NCI-H345 (cell line): ENCODE measurements at regions not wholly inside any gene's neighbourhood (a gene's known extent, or its start where the extent isn't known, plus 50 kb on each side); places are given as distances from the start of the nearest gene placed in this dataset.

Source experiments
- DNase-seq: peaks from one replicate; lab custom pipeline; 2025; lab: John Stamatoyannopoulos, UW

DNA sequence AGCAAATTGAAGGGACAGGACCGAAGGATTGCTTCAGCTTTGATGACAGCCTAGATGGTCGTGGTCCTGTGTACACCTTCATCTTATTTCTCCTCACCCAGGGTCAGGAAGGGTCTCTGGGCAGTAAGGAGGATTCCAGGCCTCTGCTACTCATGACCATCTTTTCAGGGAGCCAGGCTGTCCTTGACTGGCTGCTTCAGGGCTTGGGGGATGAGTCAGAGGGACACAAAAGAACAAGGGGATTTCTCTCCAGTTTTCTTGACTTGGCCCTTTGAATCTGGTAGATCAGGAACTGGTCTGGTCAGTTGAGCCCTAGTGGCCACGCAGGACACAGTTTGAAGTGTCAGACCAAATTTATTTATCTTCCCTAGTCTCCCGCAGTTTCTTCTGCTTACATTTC, 402.1 kb upstream of the CHD6 start:
- no peak for DNase-seq

DNA sequence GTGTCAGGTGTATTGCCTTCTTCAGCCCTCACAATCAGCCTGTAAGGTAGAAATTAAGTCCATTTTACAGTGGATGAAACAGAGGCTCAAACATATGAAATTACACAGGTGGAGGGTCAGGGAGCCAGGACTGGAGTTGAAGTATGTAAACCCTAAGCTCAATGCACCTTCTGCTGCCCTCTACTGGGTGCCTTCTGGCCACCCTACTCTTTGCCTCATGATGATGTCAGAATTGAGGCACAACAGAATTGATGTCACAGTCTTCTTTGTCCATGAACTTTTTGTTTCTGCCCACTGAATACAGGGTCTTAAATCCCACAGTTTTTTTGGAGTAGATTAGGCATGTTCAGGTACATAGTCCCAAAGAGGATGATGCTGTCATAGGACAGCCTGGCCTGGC, 400.8 kb upstream of the CHD6 start:
- no peak for DNase-seq

DNA sequence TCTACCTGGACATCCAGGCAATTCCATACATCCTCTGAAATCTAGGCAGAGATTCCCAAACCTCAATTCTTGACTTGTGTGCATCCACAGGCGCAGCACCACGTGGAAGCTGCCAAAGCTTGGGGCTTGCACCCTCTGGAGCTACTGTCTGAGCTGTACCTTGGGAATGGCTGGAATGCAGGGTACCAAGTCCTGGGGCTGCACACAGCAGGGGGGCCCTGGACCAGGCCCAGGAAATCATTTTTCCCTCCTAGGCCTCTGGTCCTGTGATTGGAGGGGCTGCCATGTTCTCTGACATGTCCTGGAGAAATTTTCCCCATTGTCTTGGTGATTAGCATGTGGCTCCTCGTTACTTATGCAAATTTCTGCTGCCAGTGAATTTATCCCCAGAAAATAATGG, 391.9 kb upstream of the CHD6 start:
- no peak for DNase-seq

DNA sequence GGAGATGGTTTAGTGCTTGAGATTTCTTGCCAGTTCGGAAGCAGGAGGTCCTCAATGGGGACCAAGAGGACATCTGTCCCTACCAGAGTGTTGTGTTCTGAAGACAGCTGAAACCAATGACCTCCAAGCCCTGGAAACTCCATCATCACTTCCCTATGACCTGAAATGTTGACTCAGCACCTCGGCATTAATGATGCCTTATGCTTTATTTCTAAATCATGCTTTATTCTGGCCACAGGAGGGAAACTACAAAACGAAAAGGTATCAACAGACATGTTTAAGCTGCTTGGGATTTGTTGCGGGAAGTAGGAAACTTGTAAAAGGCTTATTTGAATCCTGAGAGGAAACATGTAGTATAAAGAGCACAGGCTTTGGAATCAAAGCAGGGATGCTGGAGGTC, 389.1 kb upstream of the CHD6 start:
- no peak for DNase-seq

DNA sequence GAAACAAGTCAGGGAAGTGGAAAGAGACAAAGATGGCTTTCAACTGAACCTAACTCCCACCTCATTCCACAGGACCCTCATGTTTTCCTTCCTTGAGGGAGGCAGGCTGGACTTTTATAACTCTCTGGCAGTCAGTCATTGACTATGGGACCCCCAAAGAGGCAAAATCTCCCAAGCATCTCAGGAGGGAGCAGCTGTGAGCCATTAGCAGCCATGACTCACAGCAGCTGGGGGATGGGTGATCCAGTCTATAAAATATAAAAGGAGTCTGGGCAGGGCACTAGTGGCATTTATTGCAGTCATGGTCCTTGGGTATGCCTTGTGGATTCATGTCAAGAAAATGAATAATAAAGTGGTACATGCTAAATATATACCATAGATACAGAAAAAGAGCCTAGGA, 387.0 kb upstream of the CHD6 start:
- DNase-seq = no peak

DNA sequence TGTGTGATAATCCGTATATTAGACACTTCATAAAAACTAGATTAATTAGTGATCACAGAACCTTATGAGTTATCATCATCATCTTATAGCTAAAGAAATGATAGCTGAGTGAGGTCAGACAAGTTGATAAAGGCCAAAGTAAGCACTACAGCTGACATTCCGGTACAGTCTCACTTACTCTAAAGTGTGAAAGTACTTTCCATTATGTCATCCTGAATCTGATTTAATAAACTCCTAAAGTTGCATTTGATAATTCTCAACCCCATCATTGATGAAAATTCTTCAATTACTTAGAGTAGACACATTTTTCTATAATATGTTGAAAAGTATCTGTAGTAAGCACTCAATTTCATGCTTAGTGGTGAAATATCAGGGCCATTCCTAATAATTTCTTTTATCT, 385.2 kb upstream of the CHD6 start:
- no peak for DNase-seq

DNA sequence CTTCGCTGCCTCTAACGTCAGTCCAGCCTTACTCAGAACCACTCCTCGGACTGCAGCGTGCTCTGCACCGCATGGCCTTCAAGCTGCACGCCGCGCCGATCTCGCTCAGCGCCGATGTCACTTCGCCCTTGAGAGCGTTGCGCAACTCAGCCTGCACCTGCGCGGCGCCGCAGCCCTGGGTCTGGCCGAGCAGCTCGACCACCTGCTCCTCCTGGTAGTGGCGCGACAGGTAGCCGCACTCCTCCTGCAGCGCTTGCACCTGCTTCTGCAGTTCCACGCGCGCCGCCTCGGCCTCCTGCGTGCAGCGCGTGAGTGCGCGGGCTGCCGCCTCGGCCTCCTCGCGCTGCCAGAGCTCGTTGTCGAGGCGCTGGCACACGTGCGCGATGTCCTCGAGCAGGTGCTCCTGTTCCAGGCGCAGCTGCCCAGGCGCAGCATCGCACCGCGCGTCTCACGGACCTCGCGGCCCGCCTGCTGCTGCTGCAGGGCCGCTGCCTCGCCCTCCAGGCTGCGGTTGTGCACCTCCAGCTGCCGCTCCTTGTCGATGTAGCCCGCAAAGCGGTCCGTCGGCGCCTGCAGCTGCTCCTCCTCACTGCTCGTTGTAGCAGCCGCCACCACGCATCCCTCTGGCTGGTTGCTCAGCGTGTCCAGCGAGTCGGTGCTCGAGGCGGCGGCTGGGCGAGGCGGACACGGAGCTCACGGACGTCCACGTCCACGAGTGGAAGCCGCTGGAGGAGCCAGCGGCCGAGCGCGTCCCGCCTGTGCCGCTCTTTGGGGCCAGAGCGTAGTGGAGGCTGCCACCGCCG, 380.6 kb upstream of the CHD6 start:
- no peak for DNase-seq

DNA sequence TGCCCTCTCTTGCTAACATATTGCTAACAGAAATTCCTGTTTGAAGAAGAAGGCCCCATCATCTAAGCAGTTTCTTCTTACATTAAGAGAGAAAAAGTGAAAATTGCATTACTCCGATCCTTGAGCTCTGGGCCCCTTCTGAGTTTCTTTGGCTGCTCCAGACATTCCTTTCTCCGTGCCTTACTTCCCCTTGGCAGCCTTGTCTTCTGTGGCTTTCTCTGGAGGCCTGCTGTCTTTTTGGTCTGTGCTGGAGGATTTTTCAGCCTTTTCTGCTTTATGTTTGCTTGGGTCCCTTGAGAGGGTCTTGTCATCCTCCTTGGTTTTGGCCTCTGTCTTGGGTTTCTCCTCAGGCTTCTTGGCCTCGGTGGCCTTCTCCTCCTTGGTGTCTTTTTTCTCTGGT, 378.8 kb upstream of the CHD6 start:
- no peak for DNase-seq

DNA sequence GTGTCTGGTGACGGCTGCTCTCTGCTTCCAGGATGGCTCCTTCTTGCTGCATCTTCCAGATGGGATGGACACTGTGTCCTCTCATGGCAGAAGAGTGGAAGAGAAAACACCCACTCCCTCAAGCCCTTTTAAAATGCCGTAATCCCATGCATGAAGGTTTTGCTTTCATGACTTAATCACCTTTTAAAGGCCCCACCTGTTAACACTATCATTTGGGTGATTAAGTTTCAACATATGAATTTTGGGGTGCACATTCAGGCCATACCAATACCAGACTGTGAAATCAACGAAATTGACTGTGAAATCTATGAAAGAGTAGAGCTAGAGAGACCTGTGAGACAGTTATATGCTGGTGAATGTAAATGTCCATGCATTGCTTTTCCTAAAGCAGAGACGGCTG, 374.3 kb upstream of the CHD6 start:
- no peak for DNase-seq

DNA sequence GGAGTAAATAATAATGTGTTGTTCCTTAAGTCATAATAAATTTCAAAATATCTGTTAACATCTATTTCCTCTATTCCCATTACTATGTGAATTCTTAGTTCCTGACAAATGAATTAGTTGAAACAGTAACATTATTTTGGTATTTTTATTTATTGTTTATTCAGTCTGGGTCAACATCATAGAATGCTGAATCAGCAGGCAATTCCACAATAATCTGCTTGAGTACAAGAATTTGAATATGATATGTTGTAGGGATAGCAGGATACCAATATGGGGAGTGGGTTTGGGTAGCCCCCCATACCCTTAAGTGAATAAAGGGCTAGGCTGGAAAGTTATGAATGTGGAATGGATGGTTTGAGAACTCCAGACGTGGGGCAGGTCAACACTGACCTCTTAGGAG, 373.2 kb upstream of the CHD6 start:
- no peak for DNase-seq

DNA sequence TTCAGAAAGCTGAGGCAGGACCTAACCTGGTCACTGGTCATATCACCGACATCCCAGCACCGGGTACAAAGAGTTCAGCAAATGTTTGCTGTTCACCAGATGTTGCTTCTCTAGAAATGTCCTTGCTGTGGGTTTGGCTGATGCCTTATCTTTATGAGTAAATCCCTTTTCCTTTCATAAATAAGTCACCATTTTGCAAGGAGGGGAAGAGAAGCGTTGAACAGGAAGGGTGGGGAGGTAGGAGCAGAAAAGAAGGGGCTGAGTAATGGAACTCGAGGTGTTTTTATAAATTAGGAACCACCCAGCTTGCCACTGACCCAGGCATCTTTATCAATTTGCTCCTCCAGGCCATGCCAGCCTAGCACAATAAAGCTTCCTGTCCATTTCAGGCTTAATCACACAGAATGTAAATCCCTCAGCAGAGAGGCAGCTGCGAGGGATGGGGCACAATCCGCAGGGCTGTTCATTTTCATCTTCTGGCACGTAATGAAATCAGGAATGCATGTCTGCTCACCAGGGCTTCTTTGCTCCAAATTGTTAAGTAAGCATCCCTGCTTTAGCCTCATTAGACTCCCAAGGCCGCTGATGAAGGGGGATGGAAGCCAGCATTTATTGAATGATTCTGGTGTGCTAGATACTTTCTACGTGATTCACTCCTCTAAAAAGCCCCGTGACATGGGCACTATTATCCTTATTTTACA, 371.9 kb upstream of the CHD6 start:
- no peak for DNase-seq

DNA sequence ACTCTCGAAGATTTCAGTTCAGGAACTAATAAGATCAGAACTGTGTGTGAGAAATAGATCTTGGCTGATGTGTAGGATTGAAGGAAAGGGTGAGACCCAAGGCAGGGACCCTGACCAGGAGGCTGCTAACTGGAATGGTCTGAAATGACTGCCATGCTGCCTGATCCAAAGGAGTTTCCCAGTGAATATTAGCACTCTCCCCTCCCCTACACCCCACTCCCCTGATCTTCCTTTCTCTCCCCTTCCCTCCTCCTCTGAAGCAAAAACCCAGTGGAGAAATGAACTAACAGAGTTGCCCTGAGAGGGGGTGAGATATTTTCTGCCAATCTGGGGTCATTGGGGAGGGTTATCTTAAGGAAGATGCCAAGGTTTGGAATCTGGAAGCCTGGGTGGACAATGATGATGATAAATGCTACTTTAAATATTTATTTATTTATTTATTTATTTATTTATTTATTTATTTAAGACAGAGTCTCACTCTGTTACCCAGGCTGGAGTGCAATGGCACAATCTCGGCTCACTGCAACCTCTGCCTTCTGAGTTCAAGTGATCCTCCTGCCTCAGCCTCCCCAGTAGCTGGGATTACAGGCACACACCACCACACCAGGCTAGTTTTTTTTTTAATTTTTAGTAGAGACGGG, 371.0 kb upstream of the CHD6 start:
- DNase-seq = no peak

DNA sequence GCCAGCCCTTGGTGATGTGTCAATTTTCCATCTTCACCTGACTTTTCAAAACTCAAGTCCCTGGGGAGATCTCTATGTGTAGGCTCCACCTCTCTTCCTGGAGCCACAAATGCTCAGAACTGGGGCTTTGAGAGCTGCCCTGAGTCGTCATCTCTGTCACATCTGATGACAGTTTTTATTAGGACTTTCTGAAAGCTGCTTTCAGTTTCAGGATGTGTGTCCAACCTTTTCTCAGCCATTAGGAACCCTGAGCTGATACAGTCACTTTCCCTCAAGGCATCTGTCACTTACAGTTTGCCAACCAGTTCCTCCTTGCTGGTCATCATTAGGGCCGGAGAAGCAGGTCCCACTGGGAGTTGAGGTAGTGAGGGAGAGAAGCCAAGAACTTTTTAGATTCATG, 365.9 kb upstream of the CHD6 start:
- no peak for DNase-seq

DNA sequence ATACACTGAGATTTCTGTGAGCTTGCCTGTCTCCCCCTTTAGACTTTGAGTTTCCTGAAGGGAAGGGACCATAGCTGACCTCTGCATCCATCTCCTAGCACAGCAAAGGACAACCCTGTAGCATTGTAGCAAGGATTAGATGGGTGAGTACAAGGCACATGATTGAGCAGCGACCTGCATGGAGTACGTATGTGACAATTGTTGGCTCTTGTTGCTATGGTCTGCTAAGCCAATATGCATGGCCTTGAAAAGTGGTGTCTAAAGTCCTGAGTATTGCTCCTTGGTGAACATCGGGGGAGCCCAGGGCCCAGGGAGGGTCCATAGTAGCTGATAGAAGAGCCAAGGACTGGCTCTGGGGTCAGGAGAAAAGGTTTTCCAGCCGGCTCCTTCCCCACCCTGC, 365.0 kb upstream of the CHD6 start:
- DNase-seq = no peak

DNA sequence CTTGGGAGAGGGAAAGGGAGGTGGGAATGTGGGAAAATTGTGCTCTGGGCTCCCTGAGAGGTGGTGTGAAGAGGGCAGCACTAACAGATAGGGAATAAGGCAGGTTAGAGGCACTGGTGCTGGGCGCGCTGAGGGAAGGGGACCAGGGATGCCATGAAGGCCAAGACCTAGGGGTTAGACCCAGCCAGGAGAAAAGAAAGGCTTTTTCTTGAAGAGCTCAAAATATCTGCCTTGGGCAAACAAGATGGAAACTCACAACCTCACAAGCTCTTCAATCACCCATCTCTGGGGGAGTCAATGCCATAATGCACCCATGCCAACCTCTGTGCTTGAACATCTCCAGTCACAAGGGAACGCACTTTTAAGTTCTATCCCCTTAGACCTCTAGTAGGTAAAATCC, 363.6 kb upstream of the CHD6 start:
- no peak for DNase-seq

DNA sequence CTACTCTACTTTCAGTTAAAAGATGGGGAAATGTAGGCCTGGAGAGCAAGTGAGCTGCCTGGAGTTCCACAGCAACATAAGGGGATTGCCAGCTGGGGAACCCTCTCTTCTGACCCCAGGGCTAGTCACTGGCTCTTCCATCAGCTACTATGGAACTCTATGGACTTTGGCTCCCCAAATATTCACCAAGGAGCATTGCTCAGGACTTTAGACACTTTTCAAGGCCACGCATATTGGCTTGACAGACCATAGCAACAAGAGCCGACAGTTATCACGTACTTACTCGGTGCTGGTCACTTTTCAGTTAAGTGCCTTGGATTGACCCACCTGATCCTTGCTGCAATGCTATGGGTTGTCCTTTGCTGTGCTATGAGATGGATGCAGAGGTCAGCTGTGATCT, 360.7 kb upstream of the CHD6 start:
- DNase-seq = no peak

DNA sequence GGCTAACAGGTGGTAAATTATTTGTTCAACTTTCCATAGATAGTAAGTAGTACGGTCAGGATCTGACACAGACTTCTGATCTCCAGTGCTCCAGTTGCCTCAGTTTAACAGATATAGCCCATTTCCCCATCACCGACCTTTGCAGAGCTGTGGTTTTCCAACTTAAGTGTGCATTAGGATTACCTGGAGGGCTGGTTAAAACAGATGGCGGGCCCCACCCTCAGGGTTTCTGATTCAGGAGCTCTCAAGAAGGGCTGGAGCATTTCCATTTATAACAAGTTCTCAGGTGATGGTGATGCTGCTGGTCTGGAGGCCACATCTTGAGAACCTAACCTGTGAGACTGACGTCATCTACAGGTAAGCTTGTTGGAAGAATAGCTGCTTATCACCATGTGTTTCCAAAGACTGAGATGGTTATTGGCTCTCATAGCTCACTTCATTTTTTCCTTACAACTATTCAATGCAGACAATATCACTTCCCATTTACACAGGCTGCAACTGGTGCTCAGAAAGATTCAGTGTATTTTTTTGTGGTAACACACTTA, 360.1 kb upstream of the CHD6 start:
- no peak for DNase-seq

DNA sequence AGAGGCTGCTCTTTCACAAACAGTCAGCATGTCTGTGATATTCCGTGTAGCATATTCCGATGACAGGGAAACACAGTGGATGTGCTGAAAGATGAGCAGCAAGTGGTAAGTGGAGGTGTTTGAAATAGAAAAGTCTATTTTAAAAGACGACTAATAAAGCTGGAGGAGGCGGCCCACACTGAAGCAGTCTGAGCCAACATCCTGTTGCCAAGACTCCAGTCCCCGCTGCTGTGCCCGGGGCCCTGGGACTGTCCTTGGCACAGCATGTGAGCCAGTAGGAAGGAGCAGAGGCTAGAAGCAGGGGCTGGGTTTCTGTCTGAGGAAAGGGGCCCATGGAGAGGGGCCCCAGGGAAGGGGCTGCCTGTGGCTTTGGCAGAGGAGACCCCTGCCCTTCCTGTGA, 351.5 kb upstream of the CHD6 start:
- DNase-seq = no peak

DNA sequence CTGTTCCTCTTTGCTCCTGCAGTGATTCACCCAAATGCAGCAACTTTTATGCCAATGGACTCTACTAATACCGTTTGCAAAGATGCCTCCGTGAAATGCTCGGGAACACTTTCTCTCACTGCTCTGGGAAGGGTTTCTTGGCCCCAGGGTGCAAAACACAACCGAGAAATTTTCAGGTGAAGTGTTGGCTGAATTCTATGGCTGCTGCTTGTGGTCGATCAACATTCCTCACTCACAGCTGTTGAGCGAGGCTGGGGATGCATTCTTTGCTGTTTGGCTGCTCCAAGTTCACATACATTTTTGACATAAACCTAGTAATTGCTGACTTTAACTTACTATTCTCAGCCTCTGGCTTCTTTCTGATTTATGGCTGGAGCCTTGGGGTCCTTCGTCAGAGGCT, 342.0 kb upstream of the CHD6 start:
- DNase-seq = no peak

DNA sequence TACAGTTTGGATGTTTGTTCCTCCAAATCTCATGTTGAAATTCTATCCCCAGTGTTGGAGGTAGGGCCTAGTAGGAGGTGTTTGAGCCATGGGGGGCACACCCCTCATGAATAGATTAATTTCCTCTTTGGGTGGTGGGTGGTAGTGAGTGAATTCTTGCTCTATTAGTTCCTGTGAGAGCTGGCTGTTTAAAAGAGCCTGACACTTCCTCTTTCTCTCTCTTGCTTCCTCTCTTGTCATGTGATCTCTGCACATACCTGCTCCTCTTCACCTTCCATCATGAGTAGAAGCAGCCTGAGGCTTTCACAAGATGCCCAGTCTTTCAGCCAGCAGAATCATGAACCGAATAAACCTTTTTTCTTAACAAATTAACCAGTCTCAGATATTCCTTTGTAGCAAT, 340.2 kb upstream of the CHD6 start:
- DNase-seq = no peak

DNA sequence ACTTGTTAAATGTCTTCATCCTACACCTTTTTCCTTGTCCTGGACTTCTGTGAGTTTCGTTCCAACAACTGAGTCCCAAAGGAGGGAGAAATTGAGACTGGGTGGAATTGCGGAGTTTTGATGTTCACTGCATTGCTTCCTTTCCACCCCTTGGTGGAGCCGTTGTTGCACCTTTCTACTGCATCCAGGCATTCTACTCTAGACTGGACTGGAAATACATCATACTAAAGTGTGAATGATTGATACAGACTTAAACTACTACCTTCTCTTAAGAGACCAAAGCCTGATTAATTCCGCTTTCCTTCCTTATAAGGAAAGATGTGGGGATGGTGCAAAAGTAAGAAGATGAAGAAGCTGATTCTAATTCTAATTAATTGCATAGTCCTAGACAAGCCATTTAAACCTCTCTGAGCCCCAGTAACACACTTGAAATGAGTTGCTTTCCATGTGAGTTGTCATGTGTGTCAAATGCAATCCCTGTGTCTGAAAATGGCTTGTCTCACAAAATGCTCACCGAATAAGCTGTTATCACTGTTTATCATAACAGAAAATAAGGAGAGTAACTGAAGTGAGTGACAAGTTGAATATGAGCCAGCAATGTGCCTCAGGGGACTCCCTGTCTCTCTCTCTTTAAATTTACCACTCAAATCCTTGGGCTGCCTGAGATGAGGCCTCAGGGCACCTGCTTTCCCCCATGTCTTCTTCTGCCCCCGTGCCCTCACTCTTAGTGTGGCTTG, 338.3 kb upstream of the CHD6 start:
- DNase-seq = no peak

DNA sequence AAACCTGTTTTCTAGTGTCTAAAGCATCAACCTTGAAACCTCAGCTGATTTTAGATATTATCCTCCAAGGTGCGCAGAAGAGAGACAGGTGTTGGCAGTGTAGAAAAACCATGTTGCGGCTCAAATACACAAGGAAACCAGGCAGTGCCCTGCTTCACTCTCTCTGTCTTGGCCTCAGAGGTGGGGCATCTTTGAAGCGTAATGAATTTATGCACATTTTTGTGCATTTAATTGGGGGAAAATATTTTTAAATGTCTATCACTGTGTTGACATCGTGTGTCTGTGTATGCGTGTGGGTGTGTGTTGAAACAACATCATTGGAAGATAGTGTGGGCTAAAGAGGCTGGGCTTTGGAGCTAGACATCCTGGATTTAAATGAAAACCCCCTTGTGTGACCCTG, 334.0 kb upstream of the CHD6 start:
- DNase-seq = no peak
